ENCODE measurements at regions not wholly inside any gene's neighbourhood (a gene's known extent, or its start where the extent isn't known, plus 50 kb on each side); places are given as distances from the start of the nearest gene placed in this dataset.
"Not testable (repeated sequence)": the region's sequence is repeated elsewhere in the genome, so short reads cannot be mapped to it uniquely, and the experiment has no call there.

GRCh38 chr14:101626331-101626730 is 65.0 kb downstream of the DIO3 start:
- H3K36me3 ChIP-seq (ENCODE audit: control insufficient read depth, insufficient read depth, low read length): no peaks in the 10 kb centered on the region
- WGBS (ENCODE audit: insufficient coverage, low lambda C conversion rate): no CpG with 5 or more reads among the region's 5 CpGs
- H3K27me3 ChIP-seq (ENCODE audit: control insufficient read depth, insufficient read depth, low read length): no peaks in the 10 kb centered on the region
- no peak for DNase-seq
- H3K4me1 ChIP-seq (ENCODE audit: control insufficient read depth, insufficient read depth, low read length): peaks cover 8% of the 10 kb centered on the region
- H3K27ac ChIP-seq (ENCODE audit: low read length): no peak overlapping the region
- H3K4me3 ChIP-seq (ENCODE audit: low read length): no peak overlapping the region
- no peaks in the 10 kb centered on the region for H3K9me3 ChIP-seq (ENCODE audit: control insufficient read depth, low read depth, low read length)

- Histone ChIP-seq H3K4me1 (ENCODE audit: control insufficient read depth, insufficient read depth, low read length) (peaks cover 8% of the 10 kb centered on the region), H3K27ac (ENCODE audit: low read length) (no peak overlapping the region), H3K9me3 (ENCODE audit: control insufficient read depth, low read depth, low read length) (no peaks in the 10 kb centered on the region), H3K36me3 (ENCODE audit: control insufficient read depth, insufficient read depth, low read length) (no peaks in the 10 kb centered on the region), H3K27me3 (ENCODE audit: control insufficient read depth, insufficient read depth, low read length) (no peaks in the 10 kb centered on the region), H3K4me3 (ENCODE audit: low read length) (no peak overlapping the region)
- no CpG with 5 or more reads among the region's 16 CpGs for WGBS (ENCODE audit: insufficient coverage, low lambda C conversion rate)
- no peak for DNase-seq
Observed at GRCh38 chr14:101627915-101628262, 66.6 kb downstream of the DIO3 start.

- Histone ChIP-seq H3K27me3 (ENCODE audit: control insufficient read depth, insufficient read depth, low read length) (no peaks in the 10 kb centered on the region), H3K4me1 (ENCODE audit: control insufficient read depth, insufficient read depth, low read length) (peaks cover 8% of the 10 kb centered on the region), H3K36me3 (ENCODE audit: control insufficient read depth, insufficient read depth, low read length) (no peaks in the 10 kb centered on the region), H3K27ac (ENCODE audit: low read length) (no peak overlapping the region), H3K4me3 (ENCODE audit: low read length) (no peak overlapping the region), H3K9me3 (ENCODE audit: control insufficient read depth, low read depth, low read length) (no peaks in the 10 kb centered on the region)
- DNase-seq: peak; percentile 56 to 57
- no CpG with 5 or more reads among the region's 44 CpGs for WGBS (ENCODE audit: insufficient coverage, low lambda C conversion rate)
Observed at GRCh38 chr14:101628471-101628966, 67.2 kb downstream of the DIO3 start.

DNA sequence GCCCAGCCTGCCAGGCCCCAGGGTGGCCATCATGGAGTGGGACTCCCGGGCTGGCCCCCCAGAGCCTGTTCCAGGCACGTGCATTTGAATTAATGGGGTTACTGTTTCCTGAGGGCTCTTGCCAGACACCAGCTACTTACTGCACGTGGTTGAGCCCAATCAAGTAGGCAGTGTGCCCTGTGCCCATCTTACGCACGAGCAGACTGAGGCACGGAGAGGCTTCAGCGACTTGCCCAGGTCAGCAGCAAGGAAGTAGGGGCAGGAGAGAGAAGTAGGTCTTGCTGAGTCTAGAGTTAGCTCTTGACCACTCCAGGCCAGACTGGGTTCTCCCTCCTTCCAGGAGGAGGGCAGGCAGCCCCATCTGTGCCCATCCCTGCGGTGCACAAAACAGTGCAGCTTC is 67.7 kb downstream of the DIO3 start:
- DNase-seq: no peak
- H3K4me3 ChIP-seq (ENCODE audit: low read length): no peak overlapping the region
- H3K4me1 ChIP-seq (ENCODE audit: control insufficient read depth, insufficient read depth, low read length): peaks cover 8% of the 10 kb centered on the region
- no peaks in the 10 kb centered on the region for H3K27me3 ChIP-seq (ENCODE audit: control insufficient read depth, insufficient read depth, low read length)
- H3K27ac ChIP-seq (ENCODE audit: low read length): no peak overlapping the region
- no peaks in the 10 kb centered on the region for H3K9me3 ChIP-seq (ENCODE audit: control insufficient read depth, low read depth, low read length)
- no CpG with 5 or more reads among the region's 8 CpGs for WGBS (ENCODE audit: insufficient coverage, low lambda C conversion rate)
- H3K36me3 ChIP-seq (ENCODE audit: control insufficient read depth, insufficient read depth, low read length): no peaks in the 10 kb centered on the region

DNA sequence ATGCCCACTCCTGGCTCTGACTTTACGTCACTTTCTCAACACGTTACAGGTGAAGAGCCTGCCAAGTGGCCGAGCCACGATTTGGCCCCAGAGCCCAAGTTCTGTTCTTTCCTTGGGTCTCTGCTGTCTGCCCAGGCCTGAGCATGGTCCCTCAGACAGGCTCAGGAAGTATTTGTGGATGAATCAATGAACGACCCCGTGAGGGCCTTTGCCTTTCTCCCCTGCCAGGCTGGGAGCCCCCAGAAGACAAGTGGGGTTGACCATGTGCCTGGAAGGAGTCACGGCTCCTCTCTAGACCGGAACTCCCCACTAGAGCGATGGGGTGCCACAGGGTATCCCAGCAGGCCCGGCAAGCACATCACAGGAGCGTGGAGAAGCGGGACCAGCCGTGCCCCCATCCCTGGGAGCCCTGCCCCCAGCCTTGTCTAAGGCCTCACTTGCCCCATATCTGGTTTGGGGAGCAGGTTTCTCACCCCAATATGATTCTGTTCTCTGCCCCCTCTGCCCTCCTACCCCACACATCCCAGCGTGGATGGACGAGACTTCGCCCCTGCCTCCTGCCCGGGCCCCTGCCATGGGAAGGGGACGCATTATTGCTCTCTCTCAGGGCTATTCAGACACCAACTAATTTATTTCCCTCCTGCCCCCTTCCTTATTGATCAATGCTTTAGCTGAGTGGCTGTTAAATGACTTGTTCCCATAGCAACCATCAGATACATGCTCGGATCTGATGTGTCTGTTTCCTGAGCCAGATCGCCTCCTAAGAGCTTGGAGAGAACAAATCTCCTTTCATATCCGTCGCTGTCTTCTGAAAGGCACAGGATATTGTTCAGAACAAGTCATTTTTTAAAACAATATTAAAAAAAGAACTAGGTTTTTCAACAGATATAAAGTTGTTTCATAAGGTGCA is 69.0 kb downstream of the DIO3 start:
- Histone ChIP-seq H3K4me1 (ENCODE audit: control insufficient read depth, insufficient read depth, low read length) (peaks cover 8% of the 10 kb centered on the region), H3K27ac (ENCODE audit: low read length) (no peak overlapping the region), H3K9me3 (ENCODE audit: control insufficient read depth, low read depth, low read length) (no peaks in the 10 kb centered on the region), H3K27me3 (ENCODE audit: control insufficient read depth, insufficient read depth, low read length) (no peaks in the 10 kb centered on the region), H3K36me3 (ENCODE audit: control insufficient read depth, insufficient read depth, low read length) (no peaks in the 10 kb centered on the region), H3K4me3 (ENCODE audit: low read length) (no peak overlapping the region)
- no peak for DNase-seq
- WGBS (ENCODE audit: insufficient coverage, low lambda C conversion rate): 100% methylated on average over 2 of the region's 22 CpGs

GRCh38 chr14:101631199-101631598 is 69.9 kb downstream of the DIO3 start:
- no peak for DNase-seq
- Histone ChIP-seq H3K4me1 (ENCODE audit: control insufficient read depth, insufficient read depth, low read length) (peaks cover 8% of the 10 kb centered on the region), H3K4me3 (ENCODE audit: low read length) (no peak overlapping the region), H3K36me3 (ENCODE audit: control insufficient read depth, insufficient read depth, low read length) (no peaks in the 10 kb centered on the region), H3K9me3 (ENCODE audit: control insufficient read depth, low read depth, low read length) (no peaks in the 10 kb centered on the region), H3K27ac (ENCODE audit: low read length) (no peak overlapping the region), H3K27me3 (ENCODE audit: control insufficient read depth, insufficient read depth, low read length) (no peaks in the 10 kb centered on the region)
- WGBS (ENCODE audit: insufficient coverage, low lambda C conversion rate): 89% methylated on average over 2 of the region's 3 CpGs

DNA sequence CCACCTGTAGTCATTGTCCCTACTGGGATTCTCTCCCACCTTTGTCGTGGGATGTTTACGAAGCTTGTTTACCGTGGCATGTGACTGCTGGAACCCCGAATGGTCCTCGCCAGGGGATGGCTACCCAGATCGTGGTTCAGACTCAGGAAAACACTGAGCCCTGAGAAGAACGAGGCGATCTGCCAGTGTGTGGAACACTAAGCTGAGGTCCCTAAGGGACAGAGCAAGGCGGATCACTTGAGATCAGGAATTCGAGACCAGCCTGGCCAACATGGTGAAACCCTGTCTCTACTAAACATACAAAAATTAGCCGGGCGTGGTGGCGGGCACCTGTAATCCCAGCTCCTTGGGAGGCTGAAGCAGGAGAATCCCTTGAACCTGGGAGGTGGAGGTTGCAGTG is 70.7 kb downstream of the DIO3 start:
- WGBS (ENCODE audit: insufficient coverage, low lambda C conversion rate): no CpG with 5 or more reads among the region's 13 CpGs
- H3K27me3 ChIP-seq (ENCODE audit: control insufficient read depth, insufficient read depth, low read length); H3K4me1 ChIP-seq (ENCODE audit: control insufficient read depth, insufficient read depth, low read length); DNase-seq; H3K27ac ChIP-seq (ENCODE audit: low read length); H3K36me3 ChIP-seq (ENCODE audit: control insufficient read depth, insufficient read depth, low read length); H3K9me3 ChIP-seq (ENCODE audit: control insufficient read depth, low read depth, low read length); H3K4me3 ChIP-seq (ENCODE audit: low read length): not testable (repeated sequence)

DNA sequence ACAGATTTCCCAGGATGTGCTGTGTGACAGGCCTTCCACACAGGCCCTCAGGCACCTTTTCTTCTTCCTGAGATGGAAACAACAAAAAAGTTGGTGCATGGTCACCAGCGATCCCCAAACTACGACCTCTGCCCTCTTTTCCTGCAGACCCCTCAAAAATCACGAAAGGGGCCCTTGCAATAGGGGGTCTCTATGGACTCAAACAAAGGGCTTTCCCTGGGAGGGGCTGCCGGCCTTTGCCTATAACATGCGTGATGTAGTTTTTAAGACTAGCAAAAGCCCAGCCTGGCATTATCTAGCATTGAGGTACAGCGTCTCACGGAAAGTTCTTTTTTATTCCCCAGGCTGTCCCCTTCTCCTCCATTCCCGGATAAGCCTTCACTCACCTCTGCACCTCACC is 71.2 kb downstream of the DIO3 start:
- peaks cover 8% of the 10 kb centered on the region for H3K4me1 ChIP-seq (ENCODE audit: control insufficient read depth, insufficient read depth, low read length)
- H3K27ac ChIP-seq (ENCODE audit: low read length): no peak overlapping the region
- H3K36me3 ChIP-seq (ENCODE audit: control insufficient read depth, insufficient read depth, low read length): no peaks in the 10 kb centered on the region
- H3K9me3 ChIP-seq (ENCODE audit: control insufficient read depth, low read depth, low read length): no peaks in the 10 kb centered on the region
- H3K27me3 ChIP-seq (ENCODE audit: control insufficient read depth, insufficient read depth, low read length): no peaks in the 10 kb centered on the region
- WGBS (ENCODE audit: insufficient coverage, low lambda C conversion rate): 96% methylated on average over 4 of the region's 8 CpGs
- H3K4me3 ChIP-seq (ENCODE audit: low read length): no peak overlapping the region
- no peak for DNase-seq

DNA sequence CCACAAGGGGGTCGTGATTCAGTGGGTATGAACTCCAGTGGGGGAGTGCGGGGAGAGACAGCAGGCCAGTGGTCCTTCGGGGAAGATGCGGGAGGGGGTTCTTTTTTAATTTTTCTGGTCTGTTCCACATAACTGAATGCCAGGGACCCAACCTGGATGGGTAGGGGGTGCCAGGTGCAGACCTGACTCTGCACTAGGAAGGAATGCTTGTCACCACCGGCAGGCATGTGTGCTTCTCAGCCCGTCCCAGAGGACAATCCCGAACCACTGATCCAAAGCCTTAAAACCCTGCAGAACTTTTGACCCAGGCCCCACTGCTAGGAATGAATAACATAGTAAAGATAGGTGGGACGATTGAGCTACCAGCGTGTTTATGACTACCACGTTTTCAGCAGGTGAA is 72.0 kb downstream of the DIO3 start:
- DNase-seq: no peak
- no peaks in the 10 kb centered on the region for H3K27me3 ChIP-seq (ENCODE audit: control insufficient read depth, insufficient read depth, low read length)
- WGBS (ENCODE audit: insufficient coverage, low lambda C conversion rate): 27% methylated on average over 3 of the region's 10 CpGs
- no peak overlapping the region for H3K27ac ChIP-seq (ENCODE audit: low read length)
- no peaks in the 10 kb centered on the region for H3K9me3 ChIP-seq (ENCODE audit: control insufficient read depth, low read depth, low read length)
- peaks cover 8% of the 10 kb centered on the region for H3K4me1 ChIP-seq (ENCODE audit: control insufficient read depth, insufficient read depth, low read length)
- no peak overlapping the region for H3K4me3 ChIP-seq (ENCODE audit: low read length)
- no peaks in the 10 kb centered on the region for H3K36me3 ChIP-seq (ENCODE audit: control insufficient read depth, insufficient read depth, low read length)

DNA sequence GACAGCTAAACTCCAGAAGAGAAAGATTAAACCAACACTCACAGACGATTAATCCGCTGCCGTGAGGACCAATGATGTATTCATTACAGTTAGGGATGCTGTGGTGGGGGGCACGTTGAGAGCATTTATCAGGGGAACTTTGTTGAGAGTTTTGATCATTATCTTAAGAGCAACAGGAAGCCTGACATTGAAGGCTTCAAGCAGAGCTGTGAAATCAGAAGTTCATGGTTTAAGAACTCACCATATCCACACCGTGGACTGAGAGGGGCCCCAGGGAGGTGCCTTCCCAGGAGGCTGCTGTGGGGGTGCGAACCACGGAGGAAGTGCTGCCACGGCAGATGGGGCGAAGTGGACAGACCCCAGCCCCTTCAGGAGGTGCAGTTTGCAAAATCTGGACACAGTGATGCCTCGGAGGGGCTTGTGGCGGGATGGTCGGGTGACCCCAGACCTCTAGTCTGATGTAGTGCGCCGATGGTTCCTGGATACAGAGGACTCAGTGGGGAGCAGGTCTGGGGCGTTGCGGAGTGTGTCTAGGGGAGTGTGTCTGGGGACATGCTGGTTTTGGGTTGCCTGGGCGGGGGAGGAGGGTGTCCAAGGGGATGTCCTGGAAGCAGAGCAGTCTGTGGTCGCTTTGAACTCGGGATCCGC is 73.0 kb downstream of the DIO3 start:
- H3K36me3 ChIP-seq (ENCODE audit: control insufficient read depth, insufficient read depth, low read length): no peaks in the 10 kb centered on the region
- no CpG with 5 or more reads among the region's 20 CpGs for WGBS (ENCODE audit: insufficient coverage, low lambda C conversion rate)
- H3K9me3 ChIP-seq (ENCODE audit: control insufficient read depth, low read depth, low read length): no peaks in the 10 kb centered on the region
- no peak for DNase-seq
- H3K27me3 ChIP-seq (ENCODE audit: control insufficient read depth, insufficient read depth, low read length): peaks cover 7% of the 10 kb centered on the region
- peaks cover 7% of the 10 kb centered on the region for H3K4me1 ChIP-seq (ENCODE audit: control insufficient read depth, insufficient read depth, low read length)
- no peak overlapping the region for H3K4me3 ChIP-seq (ENCODE audit: low read length)
- H3K27ac ChIP-seq (ENCODE audit: low read length): no peak overlapping the region
